Medulla oblongata (tissue), 1 donor: ENCODE measurements at regions not wholly inside any gene's neighbourhood (a gene's known extent, or its start where the extent isn't known, plus 50 kb on each side); places are given as distances from the start of the nearest gene placed in this dataset.
"Not testable (repeated sequence)": the region's sequence is repeated elsewhere in the genome, so short reads cannot be mapped to it uniquely, and the experiment has no call there.

Experiments
- DNase-seq: peaks from one replicate; pipeline ENCODE4 v3.0.0-alpha.2; 2015; ENCODE audit errors: extremely low spot score

- not testable (repeated sequence) for DNase-seq
Observed at GRCh38 chr3:163551915-163552658, 1526.2 kb downstream of the SI start.

- DNase-seq, result no peak
Observed at GRCh38 chr3:163548015-163548414, 1530.3 kb downstream of the SI start.

GRCh38 chr3:163547014-163547685 lies 1531.1 kb downstream of the SI start:
- no peak for DNase-seq

DNA sequence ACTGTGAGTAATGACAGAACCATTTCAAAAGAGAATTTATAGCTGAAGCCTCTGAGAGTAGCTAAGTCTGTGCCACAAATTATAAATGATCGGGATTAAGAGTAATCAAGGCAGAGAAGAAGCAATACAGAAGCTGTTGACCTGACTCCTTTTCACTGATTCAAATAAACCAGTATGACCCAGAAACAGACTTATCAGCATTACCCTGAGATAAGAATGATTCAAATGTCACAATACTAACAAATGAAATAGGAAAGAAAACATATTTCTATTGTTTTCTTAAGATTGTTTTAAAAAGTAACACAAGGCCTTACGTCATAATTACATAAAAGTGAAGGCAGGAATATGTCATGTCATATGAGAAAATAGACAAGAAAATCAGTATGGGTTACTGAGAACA lies 1534.6 kb downstream of the SI start:
- DNase-seq, result no peak

DNA sequence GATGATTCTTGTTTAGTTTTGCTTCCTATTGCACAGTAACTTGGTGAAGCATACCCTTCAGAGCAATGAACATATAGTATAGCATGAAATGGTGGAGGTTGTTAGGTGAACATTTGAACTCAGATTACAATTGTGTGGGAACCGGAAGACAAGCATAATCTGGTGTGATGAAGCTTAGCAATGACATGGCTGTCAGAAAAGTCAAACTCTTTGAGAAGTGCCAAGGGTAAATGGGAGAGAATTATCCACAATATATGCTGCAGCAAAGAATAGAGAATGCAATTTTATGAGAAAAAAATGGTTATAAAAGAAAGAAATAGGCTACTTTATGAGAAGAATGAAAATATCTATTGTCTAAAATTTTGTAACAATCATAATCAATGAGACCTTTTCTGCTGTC lies 1536.7 kb downstream of the SI start:
- no peak for DNase-seq

DNA sequence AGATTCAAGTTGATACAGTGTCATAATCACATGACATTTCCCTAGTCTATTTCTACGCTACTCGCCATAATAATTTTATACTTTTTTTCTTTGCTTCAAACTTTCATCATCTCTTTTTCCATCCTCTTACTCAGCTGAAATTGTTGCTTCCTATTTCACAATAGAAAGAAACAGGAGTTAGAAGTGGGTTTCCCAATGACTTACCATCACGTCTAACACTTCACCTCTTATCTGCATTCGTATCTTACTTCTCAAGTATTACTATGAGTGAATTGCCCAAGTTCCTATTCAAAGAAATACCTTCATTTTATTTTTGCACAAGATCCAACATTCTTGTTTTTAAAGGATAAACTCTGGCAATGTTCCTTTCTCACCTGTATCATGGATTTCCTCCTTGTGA lies 1539.9 kb downstream of the SI start:
- DNase-seq, result no peak

DNA sequence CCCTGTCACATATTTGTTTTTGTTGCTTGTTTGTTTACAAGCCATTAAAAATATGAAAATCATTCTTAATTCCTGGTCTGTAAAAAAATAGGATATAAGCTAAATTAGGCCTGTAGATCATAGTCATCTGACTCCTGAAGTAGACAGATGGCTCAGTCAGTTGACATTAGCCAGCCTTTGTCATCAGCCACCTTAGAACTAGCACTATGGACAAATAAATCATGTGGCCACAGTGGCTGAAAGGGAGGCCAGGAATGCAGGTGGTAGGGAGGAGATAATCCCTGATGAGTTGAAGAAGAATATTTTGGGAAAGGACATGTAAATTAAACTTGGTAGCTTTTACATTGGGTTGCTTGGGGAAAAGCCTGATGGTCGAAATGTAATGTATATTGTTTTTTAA lies 1544.9 kb downstream of the SI start:
- no peak for DNase-seq

GRCh38 chr3:163523375-163523774 lies 1554.9 kb downstream of the SI start:
- no peak for DNase-seq

DNA sequence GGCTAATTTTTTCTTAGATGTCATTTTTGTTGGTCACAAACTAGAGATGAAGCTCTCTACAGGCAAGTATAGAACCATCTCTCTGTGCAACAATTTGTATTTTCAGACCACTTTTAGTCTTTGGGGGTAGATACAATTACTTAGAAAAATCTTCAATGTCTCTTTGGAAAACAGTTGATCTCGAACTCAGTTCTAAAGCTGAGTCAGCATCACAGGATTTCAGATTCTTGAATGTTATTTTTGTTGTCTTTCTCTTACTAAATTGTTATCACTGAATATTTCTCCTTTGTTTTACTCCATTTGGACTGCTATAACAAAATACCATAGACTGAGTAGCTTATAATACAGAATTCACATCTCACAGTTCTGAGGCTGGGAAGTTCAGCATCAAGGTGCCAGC lies 1557.0 kb downstream of the SI start:
- DNase-seq, result no peak

DNA sequence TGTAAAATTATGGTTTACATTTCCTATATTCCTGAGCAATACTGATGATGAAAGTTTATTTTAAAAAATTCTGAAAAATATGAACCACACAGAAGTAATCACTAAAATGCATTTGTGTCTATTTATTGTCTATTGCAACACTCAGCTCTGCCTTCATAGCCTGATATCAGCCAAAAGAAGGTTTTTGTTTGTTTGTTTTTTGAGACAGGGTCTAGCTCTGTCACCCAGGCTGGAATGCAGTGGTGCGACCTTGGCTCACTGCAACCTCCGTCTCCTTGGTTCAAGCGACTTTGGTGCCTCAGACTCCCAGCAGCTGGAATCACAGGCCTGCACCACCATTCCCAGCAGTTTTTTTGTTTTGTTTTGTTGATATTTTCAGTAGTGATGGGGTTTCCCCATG lies 1560.2 kb downstream of the SI start:
- DNase-seq, result no peak

GRCh38 chr3:163513149-163513657 lies 1565.1 kb downstream of the SI start:
- DNase-seq, result no peak

- no peak for DNase-seq
Observed at GRCh38 chr3:163508206-163508605, 1570.1 kb downstream of the SI start.

- DNase-seq, result no peak
Observed at GRCh38 chr3:163504974-163505373, 1573.3 kb downstream of the SI start.

- not testable (repeated sequence) for DNase-seq
Observed at GRCh38 chr3:163499736-163500219, 1578.5 kb downstream of the SI start.

DNA sequence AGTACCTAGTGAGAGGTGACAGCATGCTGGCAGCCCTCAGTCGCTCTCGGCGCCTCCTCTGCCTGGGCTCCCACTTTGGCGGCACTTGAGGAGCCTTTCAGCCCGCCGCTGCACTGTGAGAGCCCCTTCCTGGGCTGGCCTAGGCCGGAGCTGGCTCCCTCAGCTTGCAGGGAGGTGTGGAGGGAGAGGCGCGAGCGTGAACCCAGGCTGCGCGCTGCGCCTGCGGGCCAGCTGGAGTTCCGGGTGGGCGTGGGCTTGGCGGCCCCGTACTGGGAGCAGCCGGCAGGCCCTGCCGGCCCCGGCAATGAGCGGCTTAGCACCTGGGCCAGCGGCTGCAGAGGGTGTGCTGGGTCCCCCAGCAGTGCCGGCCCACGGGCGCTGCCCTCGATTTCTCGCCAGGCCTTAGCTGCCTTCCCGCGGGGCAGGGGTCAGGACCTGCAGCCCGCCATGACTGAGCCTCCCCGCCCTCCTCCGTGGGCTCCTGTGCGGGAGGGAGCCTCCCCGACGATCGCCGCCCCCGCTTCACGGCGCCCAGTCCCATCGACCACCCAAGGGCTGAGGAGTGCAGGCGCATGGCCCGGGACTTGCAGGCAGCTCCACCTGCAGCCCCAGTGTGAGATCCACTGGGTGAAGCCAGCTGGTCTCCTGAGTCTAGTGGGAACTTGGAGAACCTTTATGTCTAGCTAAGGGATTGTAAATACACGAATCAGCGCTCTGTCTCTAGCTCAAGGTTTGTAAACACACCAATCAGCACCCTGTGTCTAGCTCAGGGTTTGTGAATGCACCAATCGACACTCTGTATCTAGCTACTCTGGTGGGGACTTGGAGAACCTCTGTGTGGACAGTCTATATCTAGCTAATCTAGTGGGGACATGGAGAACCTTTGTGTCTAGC lies 1579.2 kb downstream of the SI start:
- DNase-seq, result not testable (repeated sequence)

DNA sequence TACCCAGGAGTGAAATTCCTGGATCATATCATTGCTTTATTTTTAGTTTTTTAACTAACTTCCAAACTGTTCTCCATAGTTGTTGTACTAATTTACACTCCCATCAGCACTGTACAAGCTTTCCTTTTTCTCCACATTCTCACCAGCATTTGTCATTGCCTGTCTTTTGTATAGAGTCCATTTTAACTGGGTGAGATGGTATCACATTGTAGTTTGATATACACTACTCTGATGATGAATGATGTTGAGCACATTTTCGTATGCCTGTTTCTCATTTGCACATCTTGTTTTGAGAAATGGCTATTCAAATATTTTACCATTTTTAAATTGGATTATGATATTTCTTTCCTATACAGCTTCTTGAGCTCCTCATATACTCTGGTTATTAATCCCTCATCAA lies 1586.6 kb downstream of the SI start:
- DNase-seq, result no peak

- DNase-seq, result peak; percentile 14
Observed at GRCh38 chr3:163490119-163490518, 1588.2 kb downstream of the SI start.

DNA sequence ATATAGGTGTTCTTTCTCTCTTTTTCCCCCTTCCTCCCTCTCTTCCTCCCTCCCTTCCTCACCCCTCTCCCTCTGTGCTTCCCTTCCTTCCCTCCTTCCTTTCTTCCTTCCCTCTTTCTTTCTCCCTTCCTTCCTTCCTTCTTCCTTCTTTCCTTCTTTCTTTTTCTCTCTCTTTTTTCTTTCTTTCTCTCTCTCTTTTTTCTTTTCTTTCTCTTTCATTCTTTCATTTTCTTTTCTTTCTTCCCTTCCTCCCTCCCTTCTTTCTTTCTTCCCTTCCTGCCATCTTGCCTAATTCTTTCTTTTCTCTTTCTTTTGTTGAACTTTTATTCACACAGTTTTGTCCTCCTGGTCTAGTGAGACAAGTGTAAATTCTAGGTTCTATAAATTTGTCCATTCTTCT lies 1595.6 kb downstream of the SI start:
- no peak for DNase-seq

DNA sequence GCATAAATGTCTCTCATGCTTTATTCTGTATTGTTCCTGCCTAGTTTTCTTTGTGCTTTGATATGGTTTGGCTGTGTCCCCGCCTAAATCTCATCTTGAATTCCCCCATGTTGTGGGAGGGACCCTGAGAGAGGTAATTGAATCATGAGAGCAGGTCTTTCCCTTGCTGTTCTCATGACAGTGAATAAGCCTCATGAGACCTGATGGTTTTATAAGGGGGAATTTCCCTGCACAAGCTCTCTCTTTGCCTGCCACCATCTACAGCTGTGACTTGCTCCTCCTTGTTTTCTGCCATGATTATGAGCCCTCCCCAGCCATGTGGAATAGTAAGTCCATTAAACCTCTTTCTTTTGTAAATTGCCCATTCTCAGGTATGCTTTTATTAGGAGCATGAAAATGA lies 1596.6 kb downstream of the SI start:
- DNase-seq, result no peak

DNA sequence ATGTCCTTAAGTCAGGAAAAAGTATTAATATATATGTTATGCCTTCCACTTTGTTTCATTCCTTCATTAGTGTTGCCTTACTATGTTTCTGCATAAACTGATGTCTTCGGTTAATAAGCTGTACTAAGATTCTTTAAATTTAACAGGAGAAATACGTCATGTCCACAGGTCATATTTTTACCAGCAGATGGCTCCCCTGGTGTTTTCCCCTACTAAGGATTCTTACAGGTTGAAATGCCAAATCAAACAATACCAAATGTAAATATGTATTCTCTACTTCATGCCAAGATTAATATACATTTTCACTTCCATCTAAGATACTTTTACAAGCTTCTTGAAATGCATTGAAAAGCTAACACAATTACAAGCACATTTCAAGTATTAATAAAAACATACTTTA lies 1602.1 kb downstream of the SI start:
- no peak for DNase-seq

DNA sequence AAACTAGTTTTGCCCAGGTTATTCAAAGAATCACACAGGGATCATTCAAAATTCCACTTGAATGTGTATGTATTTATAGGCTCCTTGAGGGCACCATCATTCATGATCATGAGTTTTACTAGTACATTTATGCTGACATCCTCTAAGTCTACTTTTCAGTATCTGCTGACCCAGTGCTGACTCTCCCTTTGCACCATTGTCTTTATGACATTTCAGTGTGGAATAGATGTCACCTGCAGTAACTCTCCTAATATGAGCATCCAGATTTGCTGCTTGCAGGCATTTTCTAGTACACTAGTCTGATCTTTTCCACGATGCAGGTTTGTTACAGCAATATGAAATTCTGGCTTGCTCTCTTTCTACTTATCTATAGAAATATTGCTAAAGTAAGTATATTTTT lies 1603.5 kb downstream of the SI start:
- no peak for DNase-seq
